ENCODE measurements at regions not wholly inside any gene's neighbourhood (a gene's known extent, or its start where the extent isn't known, plus 50 kb on each side); places are given as distances from the start of the nearest gene placed in this dataset.
"Not testable (repeated sequence)": the region's sequence is repeated elsewhere in the genome, so short reads cannot be mapped to it uniquely, and the experiment has no call there.

- no peak for DNase-seq
Observed at GRCh38 chr5:39720136-39720535, 295.4 kb upstream of the DAB2 start.

GRCh38 chr5:39717176-39717897, 292.6 kb upstream of the DAB2 start:
- DNase-seq: no peak

- DNase-seq: no peak
Observed at GRCh38 chr5:39716532-39717028, 291.8 kb upstream of the DAB2 start.

- DNase-seq: no peak
Observed at GRCh38 chr5:39714036-39714698, 289.4 kb upstream of the DAB2 start.

- no peak for DNase-seq
Observed at GRCh38 chr5:39713250-39713916, 288.6 kb upstream of the DAB2 start.

- DNase-seq: no peak
Observed at GRCh38 chr5:39712316-39713249, 287.8 kb upstream of the DAB2 start.

- no peak for DNase-seq
Observed at GRCh38 chr5:39711821-39712220, 287.0 kb upstream of the DAB2 start.

GRCh38 chr5:39709032-39709431, 284.3 kb upstream of the DAB2 start:
- no peak for DNase-seq

GRCh38 chr5:39702928-39703327, 278.1 kb upstream of the DAB2 start:
- no peak for DNase-seq

GRCh38 chr5:39700523-39700922, 275.7 kb upstream of the DAB2 start:
- DNase-seq: no peak

- DNase-seq: no peak
Observed at GRCh38 chr5:39698838-39699560, 274.2 kb upstream of the DAB2 start.

- no peak for DNase-seq
Observed at GRCh38 chr5:39697881-39698280, 273.1 kb upstream of the DAB2 start.

GRCh38 chr5:39696672-39697398, 272.1 kb upstream of the DAB2 start:
- no peak for DNase-seq

- DNase-seq: no peak
Observed at GRCh38 chr5:39691993-39692392, 267.2 kb upstream of the DAB2 start.

GRCh38 chr5:39691136-39691535, 266.4 kb upstream of the DAB2 start:
- no peak for DNase-seq

- no peak for DNase-seq
Observed at GRCh38 chr5:39689919-39690318, 265.1 kb upstream of the DAB2 start.

GRCh38 chr5:39687924-39688323, 263.1 kb upstream of the DAB2 start:
- not testable (repeated sequence) for DNase-seq

GRCh38 chr5:39680213-39680612, 255.4 kb upstream of the DAB2 start:
- DNase-seq: no peak

GRCh38 chr5:39678534-39678933, 253.8 kb upstream of the DAB2 start:
- no peak for DNase-seq

GRCh38 chr5:39675676-39676075, 250.9 kb upstream of the DAB2 start:
- no peak for DNase-seq
